Activated T-helper 17 cell treated with anti-CD3 and anti-CD28 coated beads, Interleukin-2, amount 50 U/mL, for 72 hours (primary cell): ENCODE measurements at regions not wholly inside any gene's neighbourhood (a gene's known extent, or its start where the extent isn't known, plus 50 kb on each side); places are given as distances from the start of the nearest gene placed in this dataset.

Experiments
- ATAC-seq: fragments of 150-1000 bp; cut with Tn5 transposase; replicated peaks from 2 replicates; pipeline ENCODE4 v1.10.0; 2021; ENCODE audit warnings: mild to moderate bottlenecking, moderate library complexity
- H3K27ac Mint-ChIP-seq: one replicate; pipeline ENCODE4 v1.8.0; 2022; ENCODE audit warnings: mixed read lengths
- H3K27me3 Mint-ChIP-seq: one replicate; pipeline ENCODE4 v1.8.0; 2022; ENCODE audit warnings: mixed read lengths
- H3K36me3 Mint-ChIP-seq: one replicate; pipeline ENCODE4 v1.8.0; 2022; ENCODE audit warnings: low read depth, mild to moderate bottlenecking, mixed read lengths
- H3K4me1 Mint-ChIP-seq: one replicate; pipeline ENCODE4 v1.8.0; 2022; ENCODE audit warnings: mixed read lengths
- H3K4me3 Mint-ChIP-seq: one replicate; pipeline ENCODE4 v1.8.0; 2022; ENCODE audit warnings: mild to moderate bottlenecking, mixed read lengths
- H3K9me3 Mint-ChIP-seq: one replicate; pipeline ENCODE4 v1.8.0; 2022; ENCODE audit warnings: mixed read lengths

DNA sequence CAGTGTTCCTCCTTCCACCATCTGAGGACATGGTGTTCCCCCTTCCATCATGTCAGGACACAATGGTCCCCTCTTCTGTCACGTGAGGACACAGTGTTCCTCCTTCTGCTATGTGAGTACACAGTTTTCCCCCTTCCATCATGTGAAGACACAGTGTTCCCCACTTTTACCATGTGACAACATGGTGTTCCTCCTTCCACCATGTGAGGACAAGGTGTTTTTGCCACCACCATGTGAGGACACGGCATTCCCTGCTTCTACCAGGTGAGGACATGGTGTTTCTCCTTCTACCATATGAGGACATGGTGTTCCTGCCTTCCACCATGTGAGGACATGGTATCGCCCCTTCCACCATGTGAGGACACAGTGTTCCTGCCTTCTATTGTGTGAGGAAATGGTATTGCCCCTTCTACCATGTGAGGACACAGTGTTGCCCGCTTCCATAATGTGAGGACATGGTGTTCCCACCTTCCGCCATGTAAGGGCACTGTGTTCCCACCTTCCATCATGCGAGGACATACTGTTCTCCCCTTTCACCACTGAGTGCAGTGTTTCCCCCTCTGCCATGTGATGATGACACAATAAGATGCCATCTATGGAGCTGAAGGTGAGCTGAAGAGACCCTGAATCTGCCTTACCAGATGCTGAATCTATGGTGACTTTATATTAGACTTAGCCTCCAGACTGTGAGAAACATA, 132.3 kb downstream of the FCRL5 start:
- H3K4me3 Mint-ChIP-seq, result no peak overlapping the region

DNA sequence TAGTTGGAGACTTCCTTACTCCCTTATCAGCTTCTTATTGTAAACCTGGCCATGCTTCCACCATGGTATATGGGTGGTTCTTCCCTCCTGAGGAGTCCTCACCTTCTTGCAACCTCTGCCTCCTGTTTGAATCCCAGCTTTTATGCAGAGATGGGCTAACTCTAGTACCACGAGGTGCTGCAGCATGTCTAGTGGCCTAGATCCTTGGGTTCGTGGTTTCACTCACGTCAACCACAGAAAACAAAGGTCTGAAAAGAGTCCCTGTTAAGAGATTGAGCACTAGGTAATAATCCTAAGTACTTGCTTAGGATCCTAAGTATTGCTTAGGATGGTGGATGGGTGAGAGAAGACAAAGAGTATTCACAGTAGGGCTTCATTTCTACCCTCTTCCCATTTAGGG, 133.7 kb downstream of the FCRL5 start:
- Mint-ChIP-seq H3K4me3 (no peak overlapping the region), H3K4me1 (no peaks in the 10 kb centered on the region), H3K27ac (no peak overlapping the region), H3K9me3 (no peaks in the 10 kb centered on the region), H3K36me3 (no peaks in the 10 kb centered on the region), H3K27me3 (peaks cover 18% of the 10 kb centered on the region)
- ATAC-seq, result no peak

More for the DNA sequence above, 132.3 kb downstream of the FCRL5 start:
- Mint-ChIP-seq H3K9me3 (no peaks in the 10 kb centered on the region), H3K27me3 (peaks cover 16% of the 10 kb centered on the region), H3K4me1 (no peaks in the 10 kb centered on the region), H3K36me3 (no peaks in the 10 kb centered on the region), H3K27ac (no peak overlapping the region)
- no peak for ATAC-seq

DNA sequence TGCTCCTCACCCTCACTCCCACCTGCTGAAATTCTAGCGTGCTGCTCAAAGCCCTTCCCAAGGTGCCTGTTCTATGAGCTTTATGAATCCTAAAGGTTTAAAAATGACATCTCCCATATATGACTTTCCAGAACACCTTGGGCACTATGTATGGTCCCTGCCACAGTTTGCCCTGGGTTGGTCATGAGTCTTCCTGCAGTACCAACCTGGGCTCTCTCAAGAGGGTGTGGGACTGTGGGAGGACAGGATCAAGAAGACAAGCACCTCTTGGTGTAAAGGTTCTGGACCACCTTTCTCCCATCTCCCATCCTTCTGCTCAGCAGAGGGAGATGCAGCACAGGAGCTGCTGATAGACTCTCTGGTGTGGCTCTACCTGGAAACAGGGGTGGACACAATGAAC, 134.1 kb downstream of the FCRL5 start:
- Mint-ChIP-seq H3K9me3 (no peaks in the 10 kb centered on the region), H3K27ac (no peak overlapping the region), H3K27me3 (peaks cover 18% of the 10 kb centered on the region), H3K4me1 (no peaks in the 10 kb centered on the region), H3K36me3 (no peaks in the 10 kb centered on the region), H3K4me3 (no peak overlapping the region)
- no peak for ATAC-seq

DNA sequence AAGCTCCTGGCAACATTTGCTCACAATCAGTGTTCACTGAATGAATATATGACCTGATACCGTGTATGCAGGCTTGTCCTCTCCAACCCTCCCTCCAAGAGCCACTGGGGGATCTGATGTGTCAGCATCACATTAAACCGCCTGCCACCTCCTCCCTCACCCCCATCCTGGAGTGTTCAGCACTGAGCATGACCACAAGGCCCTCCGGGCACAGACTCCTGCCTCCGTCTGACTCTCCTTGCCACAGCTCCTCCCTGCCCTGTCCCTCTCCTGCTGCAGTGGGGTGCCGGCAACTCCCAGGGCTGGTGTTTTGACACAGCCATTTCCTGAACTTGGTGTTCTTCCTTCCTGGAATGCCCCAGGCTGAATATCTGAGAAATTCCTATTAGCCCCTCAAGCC, 136.7 kb downstream of the FCRL5 start:
- Mint-ChIP-seq H3K27ac (no peak overlapping the region), H3K9me3 (no peaks in the 10 kb centered on the region), H3K4me3 (no peak overlapping the region), H3K36me3 (no peaks in the 10 kb centered on the region), H3K27me3 (peaks cover 18% of the 10 kb centered on the region), H3K4me1 (no peaks in the 10 kb centered on the region)
- no peak for ATAC-seq

DNA sequence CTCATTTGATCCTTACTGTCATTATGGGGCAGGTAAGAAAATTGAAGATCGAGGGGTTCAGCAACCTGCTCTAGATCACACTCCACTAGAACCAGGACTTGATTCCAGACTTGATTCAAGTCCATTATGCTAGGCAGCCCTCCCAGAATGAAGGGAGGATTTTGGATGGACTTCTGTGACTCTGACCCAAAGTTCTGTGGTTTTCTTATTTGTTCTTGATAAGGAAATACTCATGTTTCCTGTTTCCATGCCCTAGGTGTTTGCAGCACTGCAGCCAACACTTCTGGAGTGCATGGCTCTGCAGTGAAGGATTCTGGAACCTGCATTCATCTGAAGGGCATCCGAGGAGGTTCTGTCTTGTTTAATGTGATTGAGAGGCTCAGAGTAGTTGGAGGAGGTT, 140.0 kb downstream of the FCRL5 start:
- peaks cover 17% of the 10 kb centered on the region for H3K27me3 Mint-ChIP-seq
- H3K4me3 Mint-ChIP-seq, result no peak overlapping the region
- H3K27ac Mint-ChIP-seq, result no peak overlapping the region
- H3K9me3 Mint-ChIP-seq, result no peaks in the 10 kb centered on the region
- H3K36me3 Mint-ChIP-seq, result no peaks in the 10 kb centered on the region
- H3K4me1 Mint-ChIP-seq, result no peaks in the 10 kb centered on the region
- ATAC-seq, result no peak

DNA sequence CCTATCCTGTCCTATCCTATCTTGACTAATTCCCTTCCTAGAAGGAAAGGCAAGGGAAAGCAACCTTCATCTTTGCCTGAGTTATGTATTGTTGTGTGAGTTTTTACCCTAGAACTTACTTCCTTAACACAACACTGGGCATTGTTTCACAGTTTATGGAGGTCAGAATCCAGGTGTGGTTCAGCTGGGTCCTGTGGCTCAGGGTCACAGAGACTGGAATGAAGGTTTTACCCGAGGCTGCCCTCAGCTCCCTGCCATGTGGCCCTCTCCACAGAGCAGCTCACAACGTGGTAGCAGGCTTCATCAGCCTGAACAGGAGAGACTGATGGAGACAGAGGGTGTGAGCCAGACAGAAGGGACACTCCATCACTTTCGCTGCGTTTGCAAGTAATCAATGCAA, 140.5 kb downstream of the FCRL5 start:
- peaks cover 17% of the 10 kb centered on the region for H3K27me3 Mint-ChIP-seq
- no peak overlapping the region for H3K4me3 Mint-ChIP-seq
- H3K4me1 Mint-ChIP-seq, result no peaks in the 10 kb centered on the region
- no peak for ATAC-seq
- no peaks in the 10 kb centered on the region for H3K36me3 Mint-ChIP-seq
- H3K27ac Mint-ChIP-seq, result no peak overlapping the region
- no peaks in the 10 kb centered on the region for H3K9me3 Mint-ChIP-seq

DNA sequence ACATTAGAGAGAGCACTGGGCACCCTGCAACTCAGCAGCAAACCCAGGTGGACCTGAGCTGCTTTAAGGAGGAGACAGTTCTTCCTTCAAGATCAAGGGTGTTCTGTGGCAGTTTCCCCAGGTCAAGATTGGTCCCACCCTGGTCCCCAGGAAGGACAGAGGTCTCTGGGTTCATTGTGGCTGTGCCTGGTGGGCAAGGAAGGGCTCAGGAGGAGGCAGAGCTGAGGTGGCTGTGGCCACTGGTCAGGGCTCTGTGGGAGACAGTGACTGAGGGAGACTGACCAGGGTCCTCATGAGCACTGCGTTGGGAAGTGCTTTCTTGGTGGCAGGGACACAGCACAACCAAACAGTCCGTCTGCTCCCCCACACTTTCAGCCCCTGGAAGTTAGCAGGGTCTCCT, 141.3 kb downstream of the FCRL5 start:
- H3K9me3 Mint-ChIP-seq, result no peaks in the 10 kb centered on the region
- ATAC-seq, result no peak
- no peak overlapping the region for H3K4me3 Mint-ChIP-seq
- H3K27me3 Mint-ChIP-seq, result peaks cover 14% of the 10 kb centered on the region
- no peaks in the 10 kb centered on the region for H3K4me1 Mint-ChIP-seq
- no peak overlapping the region for H3K27ac Mint-ChIP-seq
- no peaks in the 10 kb centered on the region for H3K36me3 Mint-ChIP-seq

DNA sequence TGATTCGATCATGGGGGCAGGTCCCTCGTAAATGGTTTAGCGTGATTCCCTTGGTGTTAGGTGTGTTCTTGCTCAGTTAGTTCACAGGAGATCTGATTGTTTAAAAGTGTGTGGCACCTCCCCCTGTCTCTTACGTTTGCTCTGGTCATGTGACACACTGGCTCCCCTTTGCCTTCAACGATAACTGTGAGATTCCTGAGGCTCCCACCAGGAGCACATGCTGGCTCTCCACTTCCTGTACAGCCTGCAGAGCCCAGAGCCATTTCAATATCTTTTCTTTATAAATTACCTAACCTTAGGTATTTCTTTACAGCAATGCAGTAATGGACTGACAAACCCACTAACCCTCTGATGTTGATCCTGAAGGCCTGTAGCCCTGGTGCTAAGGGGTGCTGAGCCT, 141.9 kb downstream of the FCRL5 start:
- no peak overlapping the region for H3K4me3 Mint-ChIP-seq
- H3K36me3 Mint-ChIP-seq, result no peaks in the 10 kb centered on the region
- peaks cover 8% of the 10 kb centered on the region for H3K27me3 Mint-ChIP-seq
- no peak for ATAC-seq
- H3K9me3 Mint-ChIP-seq, result no peaks in the 10 kb centered on the region
- H3K4me1 Mint-ChIP-seq, result no peaks in the 10 kb centered on the region
- H3K27ac Mint-ChIP-seq, result no peak overlapping the region

DNA sequence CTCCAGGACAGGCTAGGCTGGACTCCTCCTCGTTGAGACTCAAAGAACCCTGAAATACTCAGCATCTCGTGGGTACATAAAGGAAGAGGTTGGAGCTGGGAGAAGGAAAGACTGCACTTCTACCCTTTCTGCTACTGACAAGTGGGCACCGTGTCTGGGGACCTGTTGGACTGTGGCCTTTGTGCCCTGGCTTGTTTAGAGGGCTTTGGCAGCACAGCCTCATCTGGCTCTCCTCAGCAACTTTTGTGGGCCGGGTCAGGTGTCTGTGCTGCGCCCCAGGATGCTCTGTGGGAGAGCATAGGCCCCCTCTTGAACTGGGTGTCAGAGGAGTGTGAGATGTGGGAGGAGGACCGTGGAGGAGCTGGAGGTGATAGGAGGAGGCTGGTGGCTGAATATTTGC, 142.4 kb downstream of the FCRL5 start:
- peaks cover 4% of the 10 kb centered on the region for H3K27me3 Mint-ChIP-seq
- no peak overlapping the region for H3K27ac Mint-ChIP-seq
- no peaks in the 10 kb centered on the region for H3K4me1 Mint-ChIP-seq
- H3K9me3 Mint-ChIP-seq, result no peaks in the 10 kb centered on the region
- no peaks in the 10 kb centered on the region for H3K36me3 Mint-ChIP-seq
- no peak overlapping the region for H3K4me3 Mint-ChIP-seq
- ATAC-seq, result no peak

DNA sequence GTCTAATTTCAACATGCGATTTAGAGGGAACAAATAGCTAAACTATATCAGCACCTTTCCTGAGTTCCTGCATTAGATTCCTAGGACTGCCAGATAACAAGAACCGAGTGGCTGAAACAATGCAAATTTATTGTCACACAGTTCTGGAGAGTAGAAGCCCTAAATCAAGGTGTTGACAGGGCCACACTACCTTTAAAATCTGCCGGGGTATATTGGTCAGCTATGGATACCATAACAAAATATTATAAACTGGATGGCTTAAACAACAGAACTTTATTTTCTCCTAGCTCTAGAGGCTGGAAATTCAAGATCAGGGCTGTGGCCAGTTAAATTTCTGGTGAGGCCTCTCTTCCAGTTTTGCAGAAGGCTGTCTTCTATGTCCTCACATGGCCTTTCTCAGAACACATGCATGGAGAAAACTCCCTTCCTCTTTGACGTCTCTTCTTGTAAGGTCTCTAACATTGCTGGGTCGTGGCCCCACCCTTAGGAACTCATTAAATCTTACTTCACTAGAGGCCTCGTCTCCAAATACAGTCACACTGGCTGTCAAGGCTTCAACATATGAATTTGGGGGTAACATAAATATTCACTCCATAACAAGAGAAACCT, 144.3 kb downstream of the FCRL5 start:
- no peak for ATAC-seq
- no peaks in the 10 kb centered on the region for H3K36me3 Mint-ChIP-seq
- H3K4me1 Mint-ChIP-seq, result no peaks in the 10 kb centered on the region

DNA sequence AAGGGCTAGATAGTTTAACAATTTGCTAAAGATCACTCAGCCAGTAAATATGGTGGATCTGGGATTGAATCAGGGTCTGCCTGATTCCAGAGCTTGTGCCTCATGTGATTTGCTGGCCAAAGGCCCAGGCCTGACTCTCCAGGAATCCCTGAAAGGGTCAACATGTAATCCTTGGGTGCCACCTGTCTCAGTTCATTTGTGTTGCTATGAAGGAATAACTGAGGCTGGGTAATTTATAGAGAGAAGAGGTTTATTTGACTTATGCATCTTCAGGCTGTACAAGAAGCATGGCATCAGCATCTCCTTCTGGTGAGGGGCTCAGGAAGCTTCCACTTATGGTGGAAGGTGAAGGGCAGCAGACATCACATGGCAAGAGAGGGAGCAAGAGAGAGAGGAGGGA, 144.9 kb downstream of the FCRL5 start:
- Mint-ChIP-seq H3K9me3 (no peaks in the 10 kb centered on the region), H3K36me3 (no peaks in the 10 kb centered on the region), H3K4me3 (no peak overlapping the region), H3K27me3 (peaks cover 17% of the 10 kb centered on the region), H3K4me1 (no peaks in the 10 kb centered on the region), H3K27ac (no peak overlapping the region)
- no peak for ATAC-seq

More for the DNA sequence above, 144.3 kb downstream of the FCRL5 start:
- Mint-ChIP-seq H3K27me3 (peaks cover 13% of the 10 kb centered on the region), H3K27ac (no peak overlapping the region), H3K4me3 (no peak overlapping the region), H3K9me3 (no peaks in the 10 kb centered on the region)

DNA sequence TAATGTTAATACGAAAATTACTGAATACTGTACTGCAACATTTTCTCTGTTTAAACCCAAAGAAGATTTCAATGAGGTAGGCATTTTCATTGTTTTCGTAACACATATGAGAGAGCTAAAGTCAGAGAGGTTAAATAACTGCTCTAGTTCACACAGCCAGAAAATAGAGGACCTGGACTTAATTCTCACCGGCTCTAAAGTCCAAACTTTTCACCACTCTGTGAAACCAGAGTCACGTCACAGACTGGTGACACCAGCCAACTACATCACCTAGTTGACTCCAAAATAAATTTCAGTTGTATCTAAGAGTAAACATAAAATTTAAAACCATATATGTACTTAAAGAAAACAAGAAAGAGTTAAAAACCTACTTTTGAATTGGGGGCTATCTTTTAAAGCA, 146.7 kb downstream of the FCRL5 start:
- ATAC-seq, result no peak
- no peaks in the 10 kb centered on the region for H3K36me3 Mint-ChIP-seq
- H3K27me3 Mint-ChIP-seq, result peaks cover 30% of the 10 kb centered on the region
- H3K4me1 Mint-ChIP-seq, result no peaks in the 10 kb centered on the region
- H3K9me3 Mint-ChIP-seq, result no peaks in the 10 kb centered on the region
- H3K4me3 Mint-ChIP-seq, result no peak overlapping the region
- no peak overlapping the region for H3K27ac Mint-ChIP-seq

DNA sequence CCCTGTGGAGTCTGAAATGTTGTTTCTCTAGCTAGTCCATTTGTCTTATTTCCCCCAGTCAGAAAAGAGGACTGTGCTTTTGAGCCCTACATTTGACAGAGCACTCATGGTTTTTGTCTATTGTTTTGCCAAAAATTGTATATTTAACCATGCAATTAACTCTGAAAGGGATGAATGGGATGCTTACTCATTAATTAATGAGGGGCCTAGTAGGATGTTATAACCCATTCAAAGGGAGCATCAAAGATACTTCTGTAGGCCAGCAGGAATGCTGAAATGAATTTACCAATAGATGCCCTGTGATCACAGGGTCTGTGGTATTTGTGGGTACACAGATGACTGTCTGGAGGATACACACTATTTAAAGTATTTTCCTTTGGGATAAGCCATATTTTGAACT, 147.7 kb downstream of the FCRL5 start:
- peaks cover 30% of the 10 kb centered on the region for H3K27me3 Mint-ChIP-seq
- H3K27ac Mint-ChIP-seq, result no peak overlapping the region
- H3K9me3 Mint-ChIP-seq, result no peaks in the 10 kb centered on the region
- ATAC-seq, result no peak
- no peak overlapping the region for H3K4me3 Mint-ChIP-seq
- H3K36me3 Mint-ChIP-seq, result no peaks in the 10 kb centered on the region
- H3K4me1 Mint-ChIP-seq, result no peaks in the 10 kb centered on the region

DNA sequence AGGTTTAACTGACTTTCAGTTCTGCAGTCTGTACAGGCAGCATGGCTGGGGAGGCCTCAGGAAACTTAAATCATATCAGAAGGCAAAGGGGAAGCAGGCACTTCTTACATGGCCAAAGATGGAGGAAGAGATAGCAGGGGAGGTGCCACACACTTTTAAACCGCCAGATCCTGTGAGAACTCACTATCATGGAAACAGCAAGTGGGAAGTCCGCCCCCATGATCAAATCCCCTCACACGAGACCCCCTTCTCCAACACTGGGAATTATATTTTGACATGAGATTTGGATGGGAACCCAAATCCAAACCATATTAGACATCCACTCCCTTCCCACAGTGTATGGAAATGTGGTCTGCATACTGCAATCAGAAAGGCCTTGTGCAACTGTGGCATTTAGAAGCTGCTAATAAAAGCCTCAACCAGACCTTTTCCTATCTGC, 148.2 kb downstream of the FCRL5 start:
- Mint-ChIP-seq H3K4me3 (no peak overlapping the region), H3K9me3 (no peaks in the 10 kb centered on the region), H3K27ac (no peak overlapping the region), H3K27me3 (peaks cover 32% of the 10 kb centered on the region), H3K4me1 (no peaks in the 10 kb centered on the region), H3K36me3 (no peaks in the 10 kb centered on the region)
- ATAC-seq, result no peak

DNA sequence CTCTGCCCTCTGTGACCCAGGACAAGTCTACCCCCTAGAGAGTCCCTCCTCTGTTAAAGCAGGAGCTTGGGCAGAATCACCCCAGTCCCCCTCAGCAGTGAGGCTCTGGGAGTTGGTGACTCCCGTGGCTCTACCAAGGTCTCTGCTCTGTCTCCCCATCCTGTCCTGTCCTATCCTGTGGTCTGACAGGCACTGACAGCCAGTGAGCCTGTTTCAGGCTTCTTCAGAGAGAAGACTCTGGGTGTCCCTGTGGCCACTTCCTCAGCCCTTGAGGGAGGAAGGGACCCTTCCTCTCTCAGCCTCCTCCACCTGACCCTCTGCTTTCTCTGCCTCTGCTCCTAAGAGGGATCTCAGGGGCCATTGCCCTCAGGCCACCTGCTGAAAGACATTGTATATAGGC, 148.7 kb downstream of the FCRL5 start:
- Mint-ChIP-seq H3K4me3 (no peak overlapping the region), H3K27ac (no peak overlapping the region), H3K36me3 (no peaks in the 10 kb centered on the region), H3K27me3 (peaks cover 34% of the 10 kb centered on the region), H3K4me1 (no peaks in the 10 kb centered on the region), H3K9me3 (no peaks in the 10 kb centered on the region)
- no peak for ATAC-seq
